HG02885 (cell line): ENCODE measurements at regions not wholly inside any gene's neighbourhood (a gene's known extent, or its start where the extent isn't known, plus 50 kb on each side); places are given as distances from the start of the nearest gene placed in this dataset.

ENCODE experiments used
- ATAC-seq: cut with Tn5 transposase; IDR thresholded peaks from one replicate; pipeline ENCODE4 v1.9.1; 2021; ENCODE audit warnings: mild to moderate bottlenecking; ENCODE audit not compliant: unreplicated experiment, poor library complexity

- ATAC-seq = no peak
These were observed 608.4 kb downstream of the PRELID2 start for GRCh38 chr5:145226726-145227125.

DNA sequence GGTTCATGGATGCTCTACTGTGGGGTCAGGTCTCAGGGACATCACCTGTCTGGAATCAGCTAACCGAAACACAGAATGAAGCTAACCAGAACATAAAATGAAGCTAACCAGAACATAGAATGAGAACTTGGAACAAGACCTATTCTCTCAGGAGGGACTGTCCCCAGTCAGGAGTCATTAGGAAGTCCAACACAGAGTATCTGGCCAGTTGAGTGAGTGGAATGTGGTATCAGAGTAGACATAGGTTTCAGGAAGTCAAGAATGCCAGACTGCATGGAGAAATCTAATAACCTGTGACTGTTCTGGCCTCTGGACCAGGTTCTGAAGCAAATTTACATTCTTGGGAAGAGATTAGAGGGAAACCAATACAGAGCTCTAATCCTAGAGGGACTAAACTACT, 609.6 kb downstream of the PRELID2 start:
- no peak for ATAC-seq

- ATAC-seq = no peak
These were observed 611.6 kb downstream of the PRELID2 start for GRCh38 chr5:145223582-145223981.

- no peak for ATAC-seq
These were observed 612.5 kb downstream of the PRELID2 start for GRCh38 chr5:145222622-145223021.

DNA sequence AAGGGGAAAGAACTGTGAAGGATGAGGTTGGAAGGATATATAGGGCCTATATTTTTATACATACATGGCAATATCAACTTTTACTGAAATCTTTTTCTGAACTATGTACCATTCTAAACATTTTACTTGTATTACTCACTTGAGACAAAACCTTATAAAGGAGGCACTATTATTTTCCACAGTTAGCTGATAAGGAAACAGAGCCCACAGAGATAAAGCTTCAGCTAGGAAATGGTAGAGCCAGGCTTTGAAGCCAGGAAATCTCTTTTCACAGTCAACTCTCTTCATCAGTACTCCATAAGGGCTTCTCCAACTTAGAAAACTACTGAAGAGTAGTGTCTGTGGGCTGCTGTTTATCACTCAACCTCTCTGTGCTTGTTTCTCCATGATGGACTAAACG, 613.7 kb downstream of the PRELID2 start:
- ATAC-seq = no peak

DNA sequence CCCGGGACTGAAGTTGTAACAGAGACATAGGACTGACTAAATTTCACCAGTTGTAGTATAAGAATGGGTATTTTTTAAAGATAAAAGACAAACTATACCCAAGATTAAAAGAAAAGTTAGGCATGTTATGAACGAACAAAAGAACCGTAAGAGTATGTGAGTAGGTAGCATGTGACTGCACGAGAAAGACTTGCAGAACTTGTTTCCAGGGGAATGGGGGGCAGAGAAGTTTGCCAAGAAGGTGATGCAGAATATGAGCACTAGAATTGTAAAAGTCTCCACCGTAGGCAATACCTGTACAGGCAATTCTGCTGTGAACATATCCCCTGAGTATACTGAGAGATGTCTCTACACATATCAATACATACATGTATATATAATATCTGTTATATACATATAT, 614.7 kb downstream of the PRELID2 start:
- no peak for ATAC-seq

DNA sequence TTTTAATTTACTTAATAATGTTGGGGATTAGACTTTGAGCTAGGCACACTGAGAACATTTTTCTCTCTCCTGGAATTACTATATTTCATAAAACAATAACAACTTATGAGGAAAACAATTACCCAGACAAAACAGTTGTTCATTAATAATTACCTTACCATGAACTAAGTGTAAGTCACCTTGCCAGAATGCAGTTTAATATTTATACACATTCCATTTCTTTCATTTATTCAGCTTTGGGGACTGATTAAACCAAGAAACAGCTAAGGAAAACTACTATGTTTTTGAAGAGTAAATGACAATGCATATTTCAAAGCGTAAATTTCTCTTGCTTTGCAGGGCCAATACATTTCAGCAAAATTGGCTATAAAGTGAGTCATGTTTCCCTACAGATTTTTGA, 616.2 kb downstream of the PRELID2 start:
- ATAC-seq = no peak

GRCh38 chr5:145218019-145218418, 617.1 kb downstream of the PRELID2 start:
- no peak for ATAC-seq

DNA sequence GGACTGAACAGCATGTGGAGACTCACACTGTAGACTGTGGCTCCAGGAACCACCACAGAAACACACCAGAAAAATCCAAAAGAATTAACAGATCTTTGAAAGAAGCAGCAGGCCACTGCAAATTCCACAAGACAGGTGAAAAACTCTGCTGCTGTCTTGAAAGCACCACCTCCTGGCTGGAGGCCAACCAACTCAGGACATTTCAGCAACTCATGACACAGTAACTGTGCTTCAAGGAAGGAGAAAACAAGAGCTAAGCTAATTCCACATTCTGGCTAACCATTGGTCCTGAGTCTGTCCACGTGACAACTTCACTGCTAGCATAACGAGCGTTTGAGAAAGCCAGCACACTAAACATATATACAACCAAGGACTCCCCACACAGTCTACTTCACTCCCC, 625.1 kb downstream of the PRELID2 start:
- no peak for ATAC-seq

GRCh38 chr5:145205546-145205945, 629.6 kb downstream of the PRELID2 start:
- ATAC-seq = no peak

DNA sequence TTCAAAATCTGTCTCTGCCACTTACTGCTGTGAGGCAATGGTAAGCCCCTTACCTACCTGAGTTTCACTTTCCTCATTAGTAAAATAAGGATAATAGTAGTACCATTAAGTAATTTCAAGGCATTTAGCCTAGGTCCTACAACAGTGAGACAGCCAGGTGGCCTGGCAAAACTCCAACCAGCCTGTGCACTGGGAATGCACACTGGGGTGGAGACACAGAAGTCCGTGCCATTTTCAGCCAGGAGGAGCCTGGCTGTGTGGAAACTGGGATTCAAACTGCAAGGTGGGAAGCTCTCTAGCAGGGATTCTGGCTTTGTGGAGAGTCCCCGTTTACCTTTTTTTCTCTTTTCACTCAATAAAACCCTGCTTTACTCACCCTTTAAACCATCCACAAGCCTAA, 630.4 kb downstream of the PRELID2 start:
- no peak for ATAC-seq

- no peak for ATAC-seq
These were observed 631.9 kb downstream of the PRELID2 start for GRCh38 chr5:145203193-145203592.

DNA sequence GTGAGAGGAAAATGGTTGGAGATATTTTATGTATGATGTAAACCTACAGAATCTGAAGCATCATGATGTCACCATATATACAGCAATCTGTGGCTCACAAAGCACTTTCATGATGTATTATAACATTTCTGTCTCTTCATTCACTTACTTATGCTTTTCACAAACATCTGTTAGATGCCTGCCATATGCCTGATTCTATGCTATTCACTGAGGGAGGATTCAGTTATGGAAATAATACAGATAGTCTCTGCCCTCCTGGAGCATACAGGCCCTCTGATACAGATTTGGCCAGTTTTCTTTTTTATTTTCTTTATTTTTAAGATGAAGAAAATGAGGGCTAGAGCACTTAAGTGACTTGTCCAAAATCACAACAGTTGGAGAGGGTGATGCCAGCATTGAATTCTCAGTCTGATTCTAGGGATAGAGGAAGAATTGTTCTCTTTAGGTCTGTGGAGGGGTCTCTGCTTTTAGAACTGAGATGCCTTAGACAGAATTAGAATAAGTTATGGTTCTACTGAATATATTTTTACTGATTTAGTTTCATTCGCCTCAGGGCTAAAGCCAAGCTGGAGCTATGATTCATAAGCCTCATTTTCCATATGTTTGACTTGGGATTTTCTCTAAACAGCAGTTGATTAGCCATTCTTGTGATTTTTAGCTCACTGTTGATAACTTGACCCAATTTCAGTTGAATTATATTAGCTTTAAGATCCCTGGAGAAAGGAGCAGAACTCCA, 636.4 kb downstream of the PRELID2 start:
- ATAC-seq = no peak

DNA sequence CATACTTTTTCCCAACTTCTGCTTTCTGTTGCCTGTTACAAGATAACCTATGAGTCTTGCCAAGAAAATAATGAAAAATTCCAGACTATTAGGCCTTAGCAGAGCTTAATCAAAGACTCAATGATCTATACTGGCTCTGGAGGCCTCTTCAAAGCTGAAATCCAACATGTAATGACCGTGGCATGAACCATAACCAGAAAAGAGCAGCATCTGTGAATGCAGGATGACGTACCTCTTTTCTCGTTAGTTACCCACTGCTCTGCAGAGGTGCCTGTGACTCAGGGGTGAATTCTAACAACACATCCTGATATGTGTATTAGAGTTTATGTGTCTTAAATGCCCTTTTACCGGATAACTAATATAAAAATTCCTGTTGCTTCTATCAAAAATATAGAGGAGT, 645.4 kb downstream of the PRELID2 start:
- no peak for ATAC-seq

GRCh38 chr5:145180371-145180770, 654.8 kb downstream of the PRELID2 start:
- ATAC-seq = no peak

- no peak for ATAC-seq
These were observed 656.3 kb downstream of the PRELID2 start for GRCh38 chr5:145178641-145179523.

DNA sequence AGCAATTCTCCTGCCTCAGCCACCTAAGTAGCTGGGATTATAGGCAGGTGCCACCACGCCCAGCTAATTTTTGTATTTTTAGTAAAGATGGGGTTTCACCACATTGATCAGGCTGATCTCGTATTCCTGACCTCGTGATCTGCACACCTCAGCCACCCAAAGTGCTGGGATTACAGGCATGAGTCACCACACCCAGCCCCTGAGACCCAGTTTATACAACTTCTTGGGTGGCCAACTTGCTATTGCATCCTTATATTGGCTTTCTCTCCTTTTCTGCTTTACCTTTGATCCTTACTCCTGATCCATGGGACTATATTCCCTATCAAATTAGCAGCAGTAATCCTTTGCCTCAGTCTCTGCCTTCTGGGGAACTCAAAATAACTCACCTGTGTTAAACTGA, 659.1 kb downstream of the PRELID2 start:
- no peak for ATAC-seq

DNA sequence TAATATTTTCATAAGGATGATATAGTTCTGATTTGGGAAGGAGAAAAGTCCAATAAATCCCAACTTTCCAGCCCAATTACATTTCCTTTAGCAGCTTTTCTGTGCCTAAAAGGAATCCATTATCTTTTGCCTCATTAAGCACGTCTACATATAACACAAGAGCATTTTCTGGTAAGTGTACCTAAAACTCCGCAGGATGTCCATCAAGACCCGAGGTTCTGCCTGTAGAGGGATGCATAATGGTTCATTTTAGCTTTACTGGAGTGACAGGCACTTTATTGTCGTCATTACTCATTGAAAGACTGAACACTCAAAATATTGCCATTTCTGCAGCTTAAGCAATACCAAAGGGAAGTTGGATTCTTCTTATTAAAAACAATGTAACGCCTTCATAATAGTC, 669.0 kb downstream of the PRELID2 start:
- no peak for ATAC-seq

DNA sequence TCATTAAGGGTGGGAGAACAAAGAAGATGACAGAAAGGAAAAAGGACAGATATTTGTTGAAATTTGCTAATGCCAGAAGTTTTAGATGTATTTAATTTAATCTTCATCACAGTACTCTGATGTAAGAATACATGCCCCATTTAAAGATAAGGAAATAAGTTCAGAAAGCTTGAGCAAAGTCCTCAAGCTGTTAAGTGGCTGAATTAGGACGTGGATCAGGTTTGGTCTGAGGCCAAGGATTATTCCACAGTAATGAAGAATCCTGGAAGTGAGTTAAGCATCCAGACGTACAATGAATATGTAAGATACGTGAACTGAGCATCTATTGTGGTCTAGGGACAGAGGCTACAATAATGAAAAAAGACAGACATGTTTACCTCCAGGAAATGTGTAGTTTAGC, 671.3 kb downstream of the PRELID2 start:
- ATAC-seq = no peak

GRCh38 chr5:145162626-145163025, 672.5 kb downstream of the PRELID2 start:
- ATAC-seq = no peak

DNA sequence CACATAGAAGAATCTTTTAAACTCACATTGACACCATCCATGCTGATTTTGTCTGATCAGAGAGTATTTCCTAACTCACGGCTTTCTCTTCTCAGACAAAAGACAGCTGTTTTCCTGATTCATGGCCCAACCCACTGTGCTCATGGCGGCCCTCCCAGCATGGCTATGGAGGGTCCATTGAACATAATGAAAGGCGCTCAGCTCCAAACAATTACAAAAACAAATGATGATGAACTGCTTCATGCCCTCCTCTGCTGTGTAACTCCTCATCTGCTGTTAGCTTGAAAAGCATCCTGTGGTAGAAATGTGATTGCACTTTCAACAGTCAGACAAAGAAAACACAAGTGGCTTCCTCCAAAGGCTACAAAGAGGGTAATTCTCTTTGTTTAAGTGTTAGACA, 673.8 kb downstream of the PRELID2 start:
- no peak for ATAC-seq

- ATAC-seq = no peak
These were observed 674.5 kb downstream of the PRELID2 start for GRCh38 chr5:145160679-145161078.
